ENCODE measurements at regions not wholly inside any gene's neighbourhood (a gene's known extent, or its start where the extent isn't known, plus 50 kb on each side); places are given as distances from the start of the nearest gene placed in this dataset.

DNA sequence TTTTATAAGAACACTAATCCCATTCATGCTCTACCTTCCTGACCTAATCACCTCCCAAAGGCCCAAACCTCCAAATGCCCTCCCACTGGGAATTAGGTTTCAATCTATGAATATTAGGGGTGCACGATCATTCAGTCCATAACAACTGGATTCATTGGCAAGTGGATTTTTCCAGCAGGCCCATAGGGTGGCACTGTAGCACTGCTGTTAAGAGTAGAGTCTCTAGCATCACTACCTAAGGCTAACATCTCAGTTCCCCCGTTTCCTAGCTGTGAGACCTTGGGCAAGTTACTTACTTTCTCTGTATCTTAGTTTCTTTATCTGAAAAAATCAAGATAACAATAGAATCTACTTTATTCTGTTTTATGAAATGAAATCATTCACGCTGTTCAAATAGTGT, 315.8 kb downstream of the STIM2 start:
- no peak for TF ChIP-seq ELF4 (IDR thresholded peaks at IDR 0.05)
- TF ChIP-seq FOXM1 (IDR thresholded peaks at IDR 0.05; ENCODE audit: borderline replicate concordance): no peak

All from HEK293T (cell line).